ENCODE measurements at regions not wholly inside any gene's neighbourhood (a gene's known extent, or its start where the extent isn't known, plus 50 kb on each side); places are given as distances from the start of the nearest gene placed in this dataset.

GRCh38 chrX:16516232-16516876 lies 133.6 kb upstream of the S100G start:
- TF ChIP-seq CTCF (IDR thresholded peaks at IDR 0.05): no peak
- TF ChIP-seq POLR2A (IDR thresholded peaks at IDR 0.05): no peak

All from body of pancreas (tissue), 4 donors.